Esophagus muscularis mucosa (tissue), 4 donors: ENCODE measurements at regions not wholly inside any gene's neighbourhood (a gene's known extent, or its start where the extent isn't known, plus 50 kb on each side); places are given as distances from the start of the nearest gene placed in this dataset.

Experiments
- EP300 ChIP-seq: sonication (generic); formaldehyde crosslinking; IDR thresholded peaks from one replicate; pipeline ENCODE4 v1.6.1; 2017; ENCODE audit warnings: antibody characterized with exemption
- POLR2AphosphoS5 ChIP-seq, 2 donors: sonication (generic); formaldehyde crosslinking; IDR thresholded peaks; one replicate each; pipeline ENCODE4 v1.6.1; 2017; ENCODE audit warnings: antibody characterized with exemption in 2 of 2
- TF ChIP-seq, protein P1 (sequence below), 3 experiments: fragments of 200-600 bp in 2 of 3; fragments of 450-650 bp in 1 of 3; sonication (generic) in 2 of 3; IDR thresholded peaks; one replicate each; pipeline ENCODE4 v1.5.1; 2017 to 2019; ENCODE audit warnings: antibody characterized with exemption in 3 of 3, mild to moderate bottlenecking in 2 of 3, moderate library complexity in 1 of 3

DNA sequence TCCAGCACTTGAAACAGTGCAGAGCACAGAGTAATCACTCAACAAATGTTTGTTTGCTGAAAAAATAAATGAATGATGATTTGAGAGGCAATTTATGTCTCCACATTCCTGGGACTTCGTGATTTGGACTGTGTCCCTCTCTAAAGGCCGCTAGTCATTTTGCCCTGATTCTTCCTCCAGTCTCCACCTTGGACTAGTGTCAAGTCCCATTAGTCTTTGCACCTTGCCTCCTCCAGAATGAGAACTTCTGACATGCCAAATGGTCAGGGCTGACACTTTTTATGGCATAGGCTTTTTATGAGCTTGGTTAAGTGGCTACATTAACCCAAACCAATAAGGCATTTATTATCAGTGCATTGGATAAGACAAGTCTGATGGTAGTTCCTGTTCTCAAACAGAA is 65.1 kb upstream of the POF1B start:
- TF ChIP-seq, protein P1, sequence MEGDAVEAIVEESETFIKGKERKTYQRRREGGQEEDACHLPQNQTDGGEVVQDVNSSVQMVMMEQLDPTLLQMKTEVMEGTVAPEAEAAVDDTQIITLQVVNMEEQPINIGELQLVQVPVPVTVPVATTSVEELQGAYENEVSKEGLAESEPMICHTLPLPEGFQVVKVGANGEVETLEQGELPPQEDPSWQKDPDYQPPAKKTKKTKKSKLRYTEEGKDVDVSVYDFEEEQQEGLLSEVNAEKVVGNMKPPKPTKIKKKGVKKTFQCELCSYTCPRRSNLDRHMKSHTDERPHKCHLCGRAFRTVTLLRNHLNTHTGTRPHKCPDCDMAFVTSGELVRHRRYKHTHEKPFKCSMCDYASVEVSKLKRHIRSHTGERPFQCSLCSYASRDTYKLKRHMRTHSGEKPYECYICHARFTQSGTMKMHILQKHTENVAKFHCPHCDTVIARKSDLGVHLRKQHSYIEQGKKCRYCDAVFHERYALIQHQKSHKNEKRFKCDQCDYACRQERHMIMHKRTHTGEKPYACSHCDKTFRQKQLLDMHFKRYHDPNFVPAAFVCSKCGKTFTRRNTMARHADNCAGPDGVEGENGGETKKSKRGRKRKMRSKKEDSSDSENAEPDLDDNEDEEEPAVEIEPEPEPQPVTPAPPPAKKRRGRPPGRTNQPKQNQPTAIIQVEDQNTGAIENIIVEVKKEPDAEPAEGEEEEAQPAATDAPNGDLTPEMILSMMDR (IDR thresholded peaks at IDR 0.05) = no peak
- TF ChIP-seq POLR2AphosphoS5 (IDR thresholded peaks at IDR 0.05) (no peak), EP300 (no peak)
